Suprapubic skin (tissue), 4 donors: ENCODE measurements at regions not wholly inside any gene's neighbourhood (a gene's known extent, or its start where the extent isn't known, plus 50 kb on each side); places are given as distances from the start of the nearest gene placed in this dataset.

Experiments used
- CTCF ChIP-seq, 2 donors: fragments of 200-600 bp in 1 of 2; fragments of 450-650 bp in 1 of 2; sonication (generic) in 1 of 2; IDR thresholded peaks; one replicate each; pipeline ENCODE4 v1.5.1; 2016 to 2019; ENCODE audit warnings: antibody characterized with exemption in 2 of 2, mild to moderate bottlenecking in 1 of 2, moderate library complexity in 1 of 2
- POLR2A ChIP-seq, 2 donors: fragments of 450-650 bp; IDR thresholded peaks; one replicate each; pipeline ENCODE4 v1.6.1; 2017; ENCODE audit warnings: antibody characterized with exemption in 2 of 2, mild to moderate bottlenecking in 2 of 2, moderate library complexity in 2 of 2
- POLR2AphosphoS5 ChIP-seq, 3 donors: sonication (generic); formaldehyde crosslinking; IDR thresholded peaks; one replicate each; pipeline ENCODE4 v1.6.1; 2017; ENCODE audit warnings: antibody characterized with exemption in 3 of 3

GRCh38 chr13:105272660-105273631 lies 1262.5 kb downstream of the EFNB2 start:
- TF ChIP-seq CTCF (IDR thresholded peaks at IDR 0.05) (no peak), POLR2A (IDR thresholded peaks at IDR 0.05) (no peak), POLR2AphosphoS5 (IDR thresholded peaks at IDR 0.05) (no peak)
